Neural progenitor cell (in vitro differentiated cells): ENCODE measurements at regions not wholly inside any gene's neighbourhood (a gene's known extent, or its start where the extent isn't known, plus 50 kb on each side); places are given as distances from the start of the nearest gene placed in this dataset.

Experiments
- CTCF ChIP-seq: fragments of 200-600 bp; sonication (generic); IDR thresholded peaks from 2 replicates; pipeline ENCODE4 v1.5.1; 2017; ENCODE audit warnings: antibody characterized with exemption, mild to moderate bottlenecking
- EZH2 ChIP-seq: fragments of 200-600 bp; sonication (generic); IDR thresholded peaks from 2 replicates; pipeline ENCODE4 v1.6.1; 2017; ENCODE audit warnings: antibody characterized with exemption, mild to moderate bottlenecking, moderate library complexity

GRCh38 chr13:105814902-105815250 lies 720.6 kb downstream of the EFNB2 start:
- TF ChIP-seq CTCF (no peak), EZH2 (no peak)
